IMR-90 (cell line): ENCODE measurements at regions not wholly inside any gene's neighbourhood (a gene's known extent, or its start where the extent isn't known, plus 50 kb on each side); places are given as distances from the start of the nearest gene placed in this dataset.

Source experiments
- ATAC-seq: fragments of 200-7000 bp; cut with Tn5 transposase; 2 replicates; pipeline ENCODE4 v1.9.1; 2020; ENCODE audit warnings: low read depth, mild to moderate bottlenecking, moderate library complexity
- BruUV-seq: library from RNA; stranded (reverse); fragments of 400-500 nt; replicated peaks from 2 replicates; lab custom pipeline; 2021; lab: Mats Ljungman, UMichigan
- CTCF ChIA-PET: fragments of 300-600 bp; formaldehyde crosslinking; extraction: SDS; loops from one replicate; lab custom pipeline; 2021; ENCODE audit warnings: antibody characterized with exemption; lab: Yijun Ruan, JAX
- POLR2A ChIA-PET: fragments of 300-600 bp; sonication (Branson Sonifier 250); formaldehyde crosslinking; loops from one replicate; lab custom pipeline; 2022; ENCODE audit warnings: antibody characterized with exemption; ENCODE audit not compliant: unreplicated experiment; lab: Charles Lee
- DNase-seq: peaks from one replicate; pipeline ENCODE4 v3.0.0; 2013
- H2AFZ ChIP-seq: replicated peaks from 2 replicates; pipeline ENCODE3; 2013; ENCODE audit warnings: low read length, mild to moderate bottlenecking; ENCODE audit not compliant: poor library complexity
- H2AK5ac ChIP-seq: 2 replicates; pipeline ENCODE4 v1.6.1; 2013; ENCODE audit warnings: low read depth, low read length, inconsistent platforms
- H2AK9ac ChIP-seq: replicated peaks from 2 replicates; pipeline ENCODE3; 2013; ENCODE audit warnings: mild to moderate bottlenecking, low read depth, low read length, moderate library complexity; ENCODE audit not compliant: poor library complexity
- H2BK120ac ChIP-seq: 2 replicates; pipeline ENCODE4 v1.6.1; 2013; ENCODE audit warnings: low read depth, low read length, inconsistent platforms
- H2BK15ac ChIP-seq: 3 replicates; pipeline ENCODE4 v1.6.1; 2013; ENCODE audit warnings: low read depth, low read length, inconsistent platforms
- H2BK20ac ChIP-seq: 2 replicates; pipeline ENCODE4 v1.6.1; 2013; ENCODE audit warnings: low read depth, mild to moderate bottlenecking, inconsistent platforms, low read length, moderate library complexity
- H2BK5ac ChIP-seq: 2 replicates; pipeline ENCODE4 v1.6.1; 2013; ENCODE audit warnings: mild to moderate bottlenecking, low read depth, low read length, inconsistent platforms; ENCODE audit not compliant: poor library complexity, severe bottlenecking
- H3K14ac ChIP-seq: replicated peaks from 2 replicates; pipeline ENCODE4 v1.6.1; 2013; ENCODE audit warnings: low read depth, low read length, inconsistent platforms
- H3K18ac ChIP-seq: 2 replicates; pipeline ENCODE4 v1.6.1; 2013; ENCODE audit warnings: low read depth, low read length, control low read depth
- H3K23ac ChIP-seq: 2 replicates; pipeline ENCODE4 v1.6.1; 2013; ENCODE audit warnings: low read depth, low read length, inconsistent platforms
- H3K27ac ChIP-seq: 2 replicates; pipeline ENCODE4 v1.5.1; 2013; ENCODE audit warnings: mild to moderate bottlenecking, control low read depth, low read length; ENCODE audit not compliant: insufficient read depth
- H3K27me3 ChIP-seq: 2 replicates; pipeline ENCODE4 v1.6.1; 2013; ENCODE audit warnings: low read length; ENCODE audit not compliant: control insufficient read depth, insufficient read depth
- H3K36me3 ChIP-seq: 2 replicates; pipeline ENCODE4 v1.6.1; 2013; ENCODE audit warnings: low read length, mixed read lengths; ENCODE audit not compliant: control insufficient read depth, insufficient read depth
- H3K4ac ChIP-seq: 2 replicates; pipeline ENCODE4 v1.6.1; 2013; ENCODE audit warnings: low read depth, low read length, inconsistent platforms
- H3K4me1 ChIP-seq: 2 replicates; pipeline ENCODE4 v1.6.1; 2013; ENCODE audit warnings: low read length, mixed read lengths; ENCODE audit not compliant: control insufficient read depth, insufficient read depth
- H3K4me2 ChIP-seq: 2 replicates; pipeline ENCODE4 v1.6.1; 2013; ENCODE audit warnings: low read depth, mild to moderate bottlenecking, control low read depth, low read length, moderate library complexity
- H3K4me3 ChIP-seq: 2 replicates; pipeline ENCODE4 v1.5.1; 2013; ENCODE audit warnings: low read depth, mild to moderate bottlenecking, control low read depth, low read length, moderate library complexity; ENCODE audit not compliant: insufficient read depth
- H3K56ac ChIP-seq: 2 replicates; pipeline ENCODE4 v1.6.1; 2013; ENCODE audit warnings: low read length, inconsistent platforms; ENCODE audit not compliant: insufficient read depth; ENCODE audit errors: extremely low read depth
- H3K79me1 ChIP-seq, 2 experiments: 2 replicates each; pipeline ENCODE4 v1.6.1; 2013; ENCODE audit warnings: low read length in 2 of 2, inconsistent platforms in 1 of 2, low read depth in 1 of 2
- H3K9ac ChIP-seq: 2 replicates; pipeline ENCODE4 v1.6.1; 2013; ENCODE audit warnings: low read depth, low read length, control low read depth
- H3K9me1 ChIP-seq: 2 replicates; pipeline ENCODE4 v1.6.1; 2013; ENCODE audit warnings: low read length, inconsistent platforms; ENCODE audit not compliant: insufficient read depth
- H3K9me3 ChIP-seq: 2 replicates; pipeline ENCODE4 v1.6.1; 2013; ENCODE audit warnings: low read length; ENCODE audit not compliant: control insufficient read depth, insufficient read depth
- H4K20me1 ChIP-seq: 2 replicates; pipeline ENCODE4 v1.6.1; 2013; ENCODE audit warnings: low read length, inconsistent platforms; ENCODE audit not compliant: insufficient read depth
- H4K5ac ChIP-seq: 2 replicates; pipeline ENCODE4 v1.6.1; 2013; ENCODE audit warnings: mild to moderate bottlenecking, low read depth, low read length, control low read depth
- H4K8ac ChIP-seq, 2 experiments: 2 replicates each; pipeline ENCODE4 v1.6.1; 2013; ENCODE audit warnings: low read depth in 2 of 2, low read length in 2 of 2, control low read depth in 1 of 2, inconsistent platforms in 1 of 2
- H4K91ac ChIP-seq: 2 replicates; pipeline ENCODE4 v1.6.1; 2013; ENCODE audit warnings: low read depth, low read length, inconsistent platforms; ENCODE audit not compliant: insufficient read depth
- CEBPB ChIP-seq: IDR thresholded peaks from 2 replicates; pipeline ENCODE4 v1.6.1; 2012; ENCODE audit warnings: low read depth, low read length, improper control_type of control experiment
- MXI1 ChIP-seq: IDR thresholded peaks from 2 replicates; pipeline ENCODE4 v1.6.1; 2012; ENCODE audit warnings: low read depth, mild to moderate bottlenecking, low read length, moderate library complexity, borderline replicate concordance
- NFE2L2 ChIP-seq: fragments of 150-350 bp; IDR thresholded peaks from 2 replicates; pipeline ENCODE4 v1.6.1; 2016; ENCODE audit warnings: low read depth, mild to moderate bottlenecking, low read length
- WGBS, 2 experiments: methylation state at CpG; one replicate each; pipeline versions ENCODE4 v1.1.5 to v1.1.7; 2013; ENCODE audit warnings: missing lambda C conversion rate in 2 of 2; ENCODE audit not compliant: insufficient read length in 1 of 2; ENCODE audit errors: extremely low coverage in 2 of 2; 5-methylcytosine and 5-hydroxymethylcytosine counted together
- dilution Hi-C: fragments of 300-500 bp; cut with HindIII; formaldehyde crosslinking; loops from one replicate; pipeline ENCODE4 v1.14.3; 2018; ENCODE audit warnings: low sequenced_read_pairs; ENCODE audit not compliant: unreplicated experiment
- in situ Hi-C: fragments of 300-500 bp; cut with MboI; formaldehyde crosslinking; loops from 3 replicates; pipeline ENCODE4 v1.14.3; 2019; ENCODE audit warnings: low sequenced_read_pairs, inconsistent platforms, mixed read lengths
- intact Hi-C: fragments of 100-400 bp; cut with micrococcal nuclease; formaldehyde crosslinking; loops from 2 replicates; pipeline ENCODE4 v1.10.0; 2022

DNA sequence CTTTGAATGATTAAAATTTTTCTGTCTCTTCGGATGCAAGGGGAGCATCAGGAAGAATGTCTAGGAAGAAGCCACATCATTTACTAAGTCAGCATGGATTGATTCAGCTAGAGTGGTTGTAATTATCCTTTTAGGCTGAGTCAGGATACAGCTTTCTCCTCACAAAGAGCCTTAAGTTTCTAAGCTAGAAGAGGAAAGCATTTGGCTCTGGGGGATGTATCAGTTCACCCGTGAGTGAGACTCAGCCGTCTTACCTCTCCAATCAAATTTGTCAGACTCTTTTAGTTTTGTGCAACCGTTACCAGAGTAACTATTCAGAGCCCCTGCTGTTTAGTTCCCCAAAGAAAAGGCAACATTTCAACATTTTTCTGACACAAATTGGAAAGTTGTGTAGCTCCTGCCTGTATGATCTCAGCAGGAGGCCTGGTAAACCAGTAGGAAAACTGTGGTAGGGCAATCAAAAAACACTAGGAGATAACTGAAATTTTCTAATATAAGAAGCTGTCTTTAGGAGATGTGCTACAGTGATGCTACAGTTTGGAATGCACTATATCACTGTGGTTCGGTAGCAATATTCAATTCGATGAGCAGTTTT lies 432.4 kb upstream of the LUZP2 start:
- Histone ChIP-seq H2AK5ac (no peak overlapping the region), H3K18ac (peak overlapping the region; percentile 47), H2BK5ac (no peak overlapping the region), H3K14ac (no peak overlapping the region; the same call in 1 of the 2 replicates), H3K23ac (no peak overlapping the region), H3K36me3 (no peaks in the 10 kb centered on the region), H3K27ac (no peak overlapping the region), H3K4me3 (no peak overlapping the region), H3K4me1 (0 out of 2 replicates have a peak, but pooled peaks cover 2% of the 10 kb centered on the region), H3K4me2 (no peak overlapping the region), H3K79me1 (no peaks in the 10 kb centered on the region), H4K5ac (peak overlapping the region; percentile 36; the same call in 1 of the 2 replicates), H2AK9ac (no peak overlapping the region), H3K9ac (no peak overlapping the region), H3K27me3 (no peaks in the 10 kb centered on the region), H2BK15ac (no peak overlapping the region; the same call in 2 of the 3 replicates), H3K9me3 (no peaks in the 10 kb centered on the region), H2AFZ (no peak overlapping the region), H2BK120ac (0 out of 2 replicates have a peak overlapping the region, but pooled peaks have one; percentile 3), H2BK20ac (no peak overlapping the region), H3K56ac (no peak overlapping the region), H4K20me1 (no peaks in the 10 kb centered on the region), H4K8ac (no peak overlapping the region), H3K4ac (no peak overlapping the region), H3K9me1 (no peaks in the 10 kb centered on the region), H4K91ac (no peak overlapping the region)
- in situ Hi-C loops (no loop called here), dilution Hi-C loops (no loop called here), intact Hi-C loops (no loop called here)
- BruUV-seq: no TSS peak
- ChIA-PET CTCF (no interaction called here), POLR2A (no interaction called here)
- ATAC-seq (peak; percentile 24; the same call in 1 of the 2 replicates), DNase-seq (no peak)
- WGBS, 2 experiments: 100% methylated on average over 2 of the region's 6 CpGs; no CpG with 5 or more reads in 1 of the 2 experiments
- TF ChIP-seq MXI1 (no peak), CEBPB (no peak), NFE2L2 (no peak)
